ENCODE measurements at regions not wholly inside any gene's neighbourhood (a gene's known extent, or its start where the extent isn't known, plus 50 kb on each side); places are given as distances from the start of the nearest gene placed in this dataset.
"Not testable (repeated sequence)": the region's sequence is repeated elsewhere in the genome, so short reads cannot be mapped to it uniquely, and the experiment has no call there.

DNA sequence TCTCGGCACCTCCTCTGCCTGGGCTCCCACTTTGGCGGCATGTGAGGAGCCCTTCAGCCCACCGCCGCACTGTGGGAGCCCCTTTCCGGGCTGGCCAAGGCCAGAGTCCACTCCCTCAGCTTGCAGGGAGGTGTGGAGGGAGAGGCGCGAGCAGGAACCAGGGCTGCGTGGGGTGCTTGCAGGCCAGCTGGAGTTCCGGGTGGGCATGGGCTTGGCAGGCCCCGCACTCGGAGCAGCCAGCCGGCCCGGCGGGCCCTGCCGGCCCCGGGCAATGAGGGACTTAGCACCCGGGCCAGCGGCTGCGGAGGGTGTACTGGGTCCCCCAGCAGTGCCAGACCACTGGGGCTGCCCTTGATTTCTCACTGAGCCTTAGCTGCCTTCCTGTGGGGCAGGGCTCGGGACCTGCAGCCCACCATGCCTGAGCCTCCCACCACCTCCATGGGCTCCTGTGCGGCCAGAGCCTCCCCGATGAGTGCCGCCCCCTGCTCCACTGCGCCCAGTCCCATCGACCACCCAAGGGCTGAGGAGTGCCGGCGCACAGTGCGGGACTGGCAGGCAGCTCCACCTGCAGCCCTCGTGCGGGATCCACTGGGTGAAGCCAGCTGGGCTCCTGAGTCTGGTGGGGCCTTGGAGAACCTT is 361.9 kb upstream of the API5 start:
- WGBS, result 90% methylated on average over 30 of the region's 30 CpGs

DNA sequence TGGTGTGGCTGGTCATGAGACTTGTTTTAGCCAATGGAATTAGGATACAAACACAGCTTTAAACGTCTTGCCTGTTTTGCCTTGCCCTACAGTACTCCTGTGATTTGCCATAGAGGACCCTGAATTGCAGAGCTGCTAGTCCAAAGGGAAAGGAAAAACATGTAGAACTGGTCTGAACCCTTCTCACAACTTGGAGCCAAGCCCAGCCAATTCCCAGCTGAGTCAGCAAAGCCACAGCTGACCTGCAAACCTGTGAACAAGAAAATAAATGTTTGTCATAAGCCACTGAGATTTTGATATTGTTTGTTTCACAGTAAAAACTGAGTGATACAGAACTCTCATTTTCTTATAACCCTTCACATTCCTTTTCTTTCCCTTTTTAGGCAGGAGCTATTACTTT is 360.5 kb upstream of the API5 start:
- H3K4me1 ChIP-seq (ENCODE audit: control insufficient read depth in 2 of 2, insufficient read depth in 2 of 2, low read length in 2 of 2), result no peaks in the 10 kb centered on the region
- H3K4me3 ChIP-seq (ENCODE audit: low read length in 2 of 2), result no peak overlapping the region
- 92% methylated on average over 1 of the region's 1 CpG for WGBS
- H3K27ac ChIP-seq (ENCODE audit: low read depth in 1 of 2, low read length in 1 of 2), result no peak overlapping the region
- H3K9me3 ChIP-seq (ENCODE audit: control insufficient read depth in 2 of 2, insufficient read depth in 1 of 2, low read length in 1 of 2), result no peaks in the 10 kb centered on the region
- H3K27me3 ChIP-seq (ENCODE audit: control insufficient read depth in 2 of 2, insufficient read depth in 1 of 2, low read length in 1 of 2), result no peaks in the 10 kb centered on the region
- H3K36me3 ChIP-seq (ENCODE audit: control insufficient read depth in 2 of 2, insufficient read depth in 2 of 2, low read length in 1 of 2), result no peaks in the 10 kb centered on the region
- no peak for DNase-seq (ENCODE audit: low read depth in 6 of 9, low spot score in 9 of 9)

More for the DNA sequence above, 361.9 kb upstream of the API5 start:
- DNase-seq (ENCODE audit: low read depth in 6 of 9, low spot score in 9 of 9); H3K36me3 ChIP-seq (ENCODE audit: control insufficient read depth in 2 of 2, insufficient read depth in 2 of 2, low read length in 1 of 2); H3K4me3 ChIP-seq (ENCODE audit: low read length in 2 of 2); H3K27ac ChIP-seq (ENCODE audit: low read depth in 1 of 2, low read length in 1 of 2); H3K9me3 ChIP-seq (ENCODE audit: control insufficient read depth in 2 of 2, insufficient read depth in 1 of 2, low read length in 1 of 2); H3K4me1 ChIP-seq (ENCODE audit: control insufficient read depth in 2 of 2, insufficient read depth in 2 of 2, low read length in 2 of 2); H3K27me3 ChIP-seq (ENCODE audit: control insufficient read depth in 2 of 2, insufficient read depth in 1 of 2, low read length in 1 of 2): not testable (repeated sequence)

DNA sequence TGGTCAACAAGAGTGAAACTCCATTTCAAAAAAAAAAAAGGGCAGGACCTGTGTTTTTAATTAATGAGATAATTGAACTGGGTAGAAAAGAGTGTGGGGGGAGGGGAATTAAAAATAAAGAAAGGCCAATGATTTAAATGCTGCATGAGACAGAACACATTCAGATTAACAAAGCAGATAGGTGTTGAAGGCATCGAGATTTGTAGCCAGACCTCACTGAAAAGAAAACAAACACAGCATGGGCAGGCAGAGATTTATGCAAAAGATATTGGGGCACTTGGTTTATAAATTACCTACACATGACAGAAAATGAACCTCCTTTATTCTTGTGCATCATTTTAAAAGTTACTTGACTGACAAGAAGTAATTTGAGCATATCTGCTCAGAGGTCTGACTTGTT is 354.0 kb upstream of the API5 start:
- Histone ChIP-seq H3K4me3 (ENCODE audit: low read length in 2 of 2) (no peak overlapping the region), H3K36me3 (ENCODE audit: control insufficient read depth in 2 of 2, insufficient read depth in 2 of 2, low read length in 1 of 2) (no peaks in the 10 kb centered on the region), H3K27ac (ENCODE audit: low read depth in 1 of 2, low read length in 1 of 2) (no peak overlapping the region), H3K9me3 (ENCODE audit: control insufficient read depth in 2 of 2, insufficient read depth in 1 of 2, low read length in 1 of 2) (no peaks in the 10 kb centered on the region), H3K27me3 (ENCODE audit: control insufficient read depth in 2 of 2, insufficient read depth in 1 of 2, low read length in 1 of 2) (no peaks in the 10 kb centered on the region), H3K4me1 (ENCODE audit: control insufficient read depth in 2 of 2, insufficient read depth in 2 of 2, low read length in 2 of 2) (no peaks in the 10 kb centered on the region)
- 45% methylated on average over 1 of the region's 1 CpG for WGBS
- no peak for DNase-seq (ENCODE audit: low read depth in 6 of 9, low spot score in 9 of 9)

DNA sequence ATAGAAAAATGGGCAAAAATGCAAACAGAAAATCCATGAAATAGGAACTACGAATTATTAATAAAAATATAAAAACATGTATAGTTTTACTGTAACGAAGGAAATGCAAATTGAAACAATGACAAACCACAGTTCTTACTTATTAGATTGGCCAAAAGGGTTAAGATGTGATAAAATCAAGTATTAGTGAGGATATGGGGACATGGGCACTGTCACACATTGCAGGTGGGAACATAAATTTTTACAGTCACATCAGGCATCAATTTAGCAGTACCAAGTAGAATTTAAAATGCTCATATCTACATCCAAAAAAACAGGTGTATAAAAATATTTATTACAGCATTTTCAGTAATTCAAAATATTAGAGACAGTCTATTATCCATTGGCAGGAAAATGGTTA is 353.2 kb upstream of the API5 start:
- Histone ChIP-seq H3K36me3 (ENCODE audit: control insufficient read depth in 2 of 2, insufficient read depth in 2 of 2, low read length in 1 of 2) (no peaks in the 10 kb centered on the region), H3K4me1 (ENCODE audit: control insufficient read depth in 2 of 2, insufficient read depth in 2 of 2, low read length in 2 of 2) (no peaks in the 10 kb centered on the region), H3K9me3 (ENCODE audit: control insufficient read depth in 2 of 2, insufficient read depth in 1 of 2, low read length in 1 of 2) (no peaks in the 10 kb centered on the region), H3K27me3 (ENCODE audit: control insufficient read depth in 2 of 2, insufficient read depth in 1 of 2, low read length in 1 of 2) (no peaks in the 10 kb centered on the region), H3K4me3 (ENCODE audit: low read length in 2 of 2) (no peak overlapping the region), H3K27ac (ENCODE audit: low read depth in 1 of 2, low read length in 1 of 2) (no peak overlapping the region)
- DNase-seq (ENCODE audit: low read depth in 6 of 9, low spot score in 9 of 9), result no peak
- WGBS, result 75% methylated on average over 2 of the region's 2 CpGs

DNA sequence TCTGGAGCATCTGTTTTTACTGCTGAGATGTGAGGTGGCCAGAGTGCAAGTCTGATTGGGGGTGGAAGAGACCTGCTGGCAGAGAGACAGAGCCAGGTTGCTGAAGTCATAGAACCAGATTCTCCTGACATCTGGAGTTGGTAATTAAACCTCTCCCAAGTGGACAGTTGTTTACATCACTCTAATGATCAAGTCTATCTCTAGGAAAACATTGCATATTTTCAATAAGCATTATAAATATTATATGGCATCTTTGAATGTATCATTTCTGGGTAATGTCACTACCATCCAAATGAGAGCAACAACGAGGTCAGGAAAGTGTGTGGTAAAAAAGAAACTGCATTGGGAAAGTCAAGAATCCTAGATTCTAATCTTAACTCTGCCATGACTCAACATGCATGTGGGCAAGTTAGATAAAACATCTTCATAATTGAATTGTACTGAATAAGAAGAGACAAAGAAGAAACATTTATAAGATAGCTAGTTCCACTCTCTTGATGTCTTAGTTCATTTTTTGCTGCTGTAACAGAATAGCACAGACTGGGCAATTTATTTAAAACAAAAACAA is 351.2 kb upstream of the API5 start:
- no peaks in the 10 kb centered on the region for H3K4me1 ChIP-seq (ENCODE audit: control insufficient read depth in 2 of 2, insufficient read depth in 2 of 2, low read length in 2 of 2)
- WGBS, result 67% methylated on average over 1 of the region's 1 CpG

DNA sequence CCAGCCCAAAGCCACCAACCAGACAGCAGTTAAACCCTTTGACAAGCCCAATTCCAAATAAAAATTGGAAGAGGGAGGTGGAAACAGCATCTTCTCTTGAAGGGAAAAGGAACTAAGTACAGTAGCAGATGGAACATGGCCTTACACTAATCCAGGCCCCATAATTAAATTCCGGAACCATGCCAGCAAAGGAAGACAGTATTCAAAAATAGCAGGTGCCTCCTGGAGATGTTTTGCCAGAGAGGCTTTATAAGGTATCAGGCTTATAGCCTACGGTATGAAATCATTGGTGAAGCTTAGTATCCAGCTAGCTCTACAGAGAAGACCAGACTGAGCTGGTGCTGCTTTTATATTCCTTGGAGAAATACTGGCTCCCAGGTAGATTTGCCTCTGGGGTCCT is 344.1 kb upstream of the API5 start:
- Histone ChIP-seq H3K4me3 (ENCODE audit: low read length in 2 of 2) (no peak overlapping the region), H3K27me3 (ENCODE audit: control insufficient read depth in 2 of 2, insufficient read depth in 1 of 2, low read length in 1 of 2) (no peaks in the 10 kb centered on the region), H3K27ac (ENCODE audit: low read depth in 1 of 2, low read length in 1 of 2) (no peak overlapping the region), H3K4me1 (ENCODE audit: control insufficient read depth in 2 of 2, insufficient read depth in 2 of 2, low read length in 2 of 2) (no peaks in the 10 kb centered on the region), H3K36me3 (ENCODE audit: control insufficient read depth in 2 of 2, insufficient read depth in 2 of 2, low read length in 1 of 2) (no peaks in the 10 kb centered on the region), H3K9me3 (ENCODE audit: control insufficient read depth in 2 of 2, insufficient read depth in 1 of 2, low read length in 1 of 2) (peaks cover 0 to 3% of the 10 kb centered on the region in 2 donors)
- no peak for DNase-seq (ENCODE audit: low read depth in 6 of 9, low spot score in 9 of 9)
- WGBS, result 94% methylated on average over 2 of the region's 2 CpGs

More for the DNA sequence above, 351.2 kb upstream of the API5 start:
- no peaks in the 10 kb centered on the region for H3K9me3 ChIP-seq (ENCODE audit: control insufficient read depth in 2 of 2, insufficient read depth in 1 of 2, low read length in 1 of 2)
- no peaks in the 10 kb centered on the region for H3K36me3 ChIP-seq (ENCODE audit: control insufficient read depth in 2 of 2, insufficient read depth in 2 of 2, low read length in 1 of 2)
- no peaks in the 10 kb centered on the region for H3K27me3 ChIP-seq (ENCODE audit: control insufficient read depth in 2 of 2, insufficient read depth in 1 of 2, low read length in 1 of 2)
- no peak overlapping the region for H3K27ac ChIP-seq (ENCODE audit: low read depth in 1 of 2, low read length in 1 of 2)
- no peak overlapping the region for H3K4me3 ChIP-seq (ENCODE audit: low read length in 2 of 2)
- no peak for DNase-seq (ENCODE audit: low read depth in 6 of 9, low spot score in 9 of 9)

DNA sequence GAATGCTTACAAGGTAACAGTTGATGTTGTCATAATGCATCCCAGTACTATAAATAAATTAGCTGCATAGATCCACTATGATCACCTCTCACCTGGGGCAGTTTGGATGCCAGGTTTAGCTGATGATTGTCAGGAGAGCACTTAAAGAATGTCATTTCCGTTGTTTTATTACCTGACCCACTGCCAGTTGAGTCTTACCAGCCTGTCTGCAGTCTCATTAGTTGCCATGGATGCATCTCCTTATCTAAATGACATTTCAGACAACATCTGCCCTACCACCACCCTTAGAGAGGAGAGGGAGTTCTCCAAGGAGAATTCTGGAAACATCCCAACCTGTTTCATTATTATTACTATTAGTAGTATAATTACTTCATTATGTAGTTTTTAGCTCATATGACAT is 339.1 kb upstream of the API5 start:
- Histone ChIP-seq H3K4me1 (ENCODE audit: control insufficient read depth in 2 of 2, insufficient read depth in 2 of 2, low read length in 2 of 2) (no peaks in the 10 kb centered on the region), H3K27me3 (ENCODE audit: control insufficient read depth in 2 of 2, insufficient read depth in 1 of 2, low read length in 1 of 2) (no peaks in the 10 kb centered on the region), H3K27ac (ENCODE audit: low read depth in 1 of 2, low read length in 1 of 2) (no peak overlapping the region), H3K9me3 (ENCODE audit: control insufficient read depth in 2 of 2, insufficient read depth in 1 of 2, low read length in 1 of 2) (peaks cover 0 to 3% of the 10 kb centered on the region in 2 donors), H3K4me3 (ENCODE audit: low read length in 2 of 2) (no peak overlapping the region), H3K36me3 (ENCODE audit: control insufficient read depth in 2 of 2, insufficient read depth in 2 of 2, low read length in 1 of 2) (no peaks in the 10 kb centered on the region)
- WGBS, result 55% methylated on average over 1 of the region's 1 CpG
- no peak for DNase-seq (ENCODE audit: low read depth in 6 of 9, low spot score in 9 of 9)

GRCh38 chr11:42974510-42975179 is 337.2 kb upstream of the API5 start:
- H3K4me3 ChIP-seq (ENCODE audit: low read length in 2 of 2), result no peak overlapping the region
- no peak for DNase-seq (ENCODE audit: low read depth in 6 of 9, low spot score in 9 of 9)
- H3K27me3 ChIP-seq (ENCODE audit: control insufficient read depth in 2 of 2, insufficient read depth in 1 of 2, low read length in 1 of 2), result no peaks in the 10 kb centered on the region
- H3K27ac ChIP-seq (ENCODE audit: low read depth in 1 of 2, low read length in 1 of 2), result no peak overlapping the region
- H3K4me1 ChIP-seq (ENCODE audit: control insufficient read depth in 2 of 2, insufficient read depth in 2 of 2, low read length in 2 of 2), result no peaks in the 10 kb centered on the region
- H3K9me3 ChIP-seq (ENCODE audit: control insufficient read depth in 2 of 2, insufficient read depth in 1 of 2, low read length in 1 of 2), result peaks cover 0 to 3% of the 10 kb centered on the region in 2 donors
- 82% methylated on average over 4 of the region's 4 CpGs for WGBS
- H3K36me3 ChIP-seq (ENCODE audit: control insufficient read depth in 2 of 2, insufficient read depth in 2 of 2, low read length in 1 of 2), result no peaks in the 10 kb centered on the region

- peaks cover 0 to 3% of the 10 kb centered on the region in 2 donors for H3K9me3 ChIP-seq (ENCODE audit: control insufficient read depth in 2 of 2, insufficient read depth in 1 of 2, low read length in 1 of 2)
- H3K27ac ChIP-seq (ENCODE audit: low read depth in 1 of 2, low read length in 1 of 2), result no peak overlapping the region
- H3K4me3 ChIP-seq (ENCODE audit: low read length in 2 of 2), result no peak overlapping the region
- DNase-seq (ENCODE audit: low read depth in 6 of 9, low spot score in 9 of 9), result no peak
- 7% methylated on average over 1 of the region's 1 CpG for WGBS
- no peaks in the 10 kb centered on the region for H3K27me3 ChIP-seq (ENCODE audit: control insufficient read depth in 2 of 2, insufficient read depth in 1 of 2, low read length in 1 of 2)
- H3K36me3 ChIP-seq (ENCODE audit: control insufficient read depth in 2 of 2, insufficient read depth in 2 of 2, low read length in 1 of 2), result no peaks in the 10 kb centered on the region
- no peaks in the 10 kb centered on the region for H3K4me1 ChIP-seq (ENCODE audit: control insufficient read depth in 2 of 2, insufficient read depth in 2 of 2, low read length in 2 of 2)
Observed at GRCh38 chr11:42975180-42975529, 336.6 kb upstream of the API5 start.
